ENCODE measurements at regions not wholly inside any gene's neighbourhood (a gene's known extent, or its start where the extent isn't known, plus 50 kb on each side); places are given as distances from the start of the nearest gene placed in this dataset.
"Not testable (repeated sequence)": the region's sequence is repeated elsewhere in the genome, so short reads cannot be mapped to it uniquely, and the experiment has no call there.

DNA sequence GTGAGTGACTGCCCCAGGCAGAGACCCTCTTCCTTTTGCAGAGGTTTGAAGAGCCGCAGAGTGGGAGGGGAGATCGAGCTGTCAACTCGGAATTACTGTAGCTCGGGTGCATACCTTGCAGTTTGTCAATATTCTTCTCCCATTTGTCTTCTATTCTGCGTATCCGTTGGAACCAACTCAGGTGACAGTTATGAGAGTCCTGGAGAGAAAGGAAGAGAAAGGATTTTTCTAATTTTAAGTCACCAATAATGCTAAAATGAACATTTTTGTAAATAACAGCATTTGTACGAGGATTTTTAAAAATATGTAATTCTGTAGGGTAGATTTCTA is 1393.4 kb downstream of the CDH12 start:
- not testable (repeated sequence) for H3K9me3 Mint-ChIP-seq; DNase-seq; H3K27me3 Mint-ChIP-seq; H3K4me1 Mint-ChIP-seq (ENCODE audit: low read depth in 2 of 2)
- Mint-ChIP-seq H3K27ac (peak overlapping the region; percentile 87 to 90), H3K4me3 (peak overlapping the region; percentile 90 to 96), H3K36me3 (ENCODE audit: insufficient read depth) (peaks cover 35% of the 10 kb centered on the region)
- peak; percentile 23 for ATAC-seq (replicated peaks)

DNA sequence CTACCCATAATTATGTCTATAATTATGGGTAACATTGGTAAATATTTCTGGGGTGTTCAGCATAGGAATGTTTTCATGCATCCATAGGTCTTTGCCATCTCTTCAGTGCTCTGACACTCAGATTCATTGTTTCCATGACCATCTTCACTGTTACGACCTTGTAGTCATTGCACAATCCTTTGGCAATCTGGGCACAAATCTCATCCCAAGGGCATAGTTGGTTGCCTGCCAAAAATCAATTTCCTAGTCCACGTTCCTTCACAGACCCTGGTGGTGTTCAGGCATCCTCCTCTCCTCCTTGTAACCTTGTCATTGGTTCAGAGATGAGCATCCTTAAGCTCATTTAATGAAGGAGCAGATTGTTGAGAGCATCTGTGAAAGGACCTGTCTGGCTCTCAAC is 1400.7 kb downstream of the CDH12 start:
- H3K9me3 Mint-ChIP-seq: no peaks in the 10 kb centered on the region
- H3K4me1 Mint-ChIP-seq (ENCODE audit: low read depth in 2 of 2): no peaks in the 10 kb centered on the region
- no peak overlapping the region for H3K27ac Mint-ChIP-seq
- H3K27me3 Mint-ChIP-seq: peaks cover 24 to 37% of the 10 kb centered on the region in 2 donors
- DNase-seq: no peak
- no peaks in the 10 kb centered on the region for H3K36me3 Mint-ChIP-seq (ENCODE audit: insufficient read depth)
- no peak for ATAC-seq (replicated peaks)
- no peak overlapping the region for H3K4me3 Mint-ChIP-seq

GRCh38 chr5:21432646-21433045 is 1420.5 kb downstream of the CDH12 start:
- DNase-seq (no peak), ATAC-seq (replicated peaks) (no peak)
- Mint-ChIP-seq H3K36me3 (ENCODE audit: insufficient read depth) (no peaks in the 10 kb centered on the region), H3K4me1 (ENCODE audit: low read depth in 2 of 2) (no peaks in the 10 kb centered on the region), H3K4me3 (no peak overlapping the region), H3K27me3 (no peaks in the 10 kb centered on the region), H3K27ac (no peak overlapping the region), H3K9me3 (peaks cover 0 to 7% of the 10 kb centered on the region in 2 donors)

- no peaks in the 10 kb centered on the region for H3K4me1 Mint-ChIP-seq (ENCODE audit: low read depth in 2 of 2)
- H3K4me3 Mint-ChIP-seq: no peak overlapping the region
- ATAC-seq (replicated peaks) (no peak), DNase-seq (no peak)
- H3K27me3 Mint-ChIP-seq: no peaks in the 10 kb centered on the region
- H3K27ac Mint-ChIP-seq: no peak overlapping the region
- no peaks in the 10 kb centered on the region for H3K9me3 Mint-ChIP-seq
- H3K36me3 Mint-ChIP-seq (ENCODE audit: insufficient read depth): no peaks in the 10 kb centered on the region
Measured at GRCh38 chr5:21424907-21425306, 1428.2 kb downstream of the CDH12 start.

DNA sequence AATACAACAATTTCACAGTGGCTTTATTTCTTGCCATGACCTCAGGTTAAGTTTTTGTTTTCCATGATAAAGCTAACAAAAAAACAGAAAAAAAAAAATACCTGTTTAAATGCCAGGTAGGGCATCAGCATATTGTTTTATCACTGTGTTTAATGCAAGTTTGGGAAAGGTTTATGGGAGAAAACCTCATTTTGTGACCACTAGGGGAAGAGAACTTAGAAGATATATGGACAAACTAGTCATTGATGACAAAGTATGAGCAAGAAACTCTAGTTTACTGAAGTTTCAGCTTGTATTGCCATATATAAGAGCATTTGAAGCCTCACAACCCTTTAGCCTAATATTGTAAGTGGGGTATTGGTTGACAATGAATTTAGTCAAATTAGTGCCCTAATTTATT is 1431.4 kb upstream of the CDH18 start:
- no peak overlapping the region for H3K4me3 Mint-ChIP-seq
- ATAC-seq (replicated peaks) (no peak), DNase-seq (no peak)
- no peaks in the 10 kb centered on the region for H3K4me1 Mint-ChIP-seq (ENCODE audit: low read depth in 2 of 2)
- no peaks in the 10 kb centered on the region for H3K27me3 Mint-ChIP-seq
- peaks cover 3% of the 10 kb centered on the region for H3K36me3 Mint-ChIP-seq (ENCODE audit: insufficient read depth)
- no peak overlapping the region for H3K27ac Mint-ChIP-seq
- H3K9me3 Mint-ChIP-seq: no peaks in the 10 kb centered on the region

GRCh38 chr5:21402089-21402488 is 1414.1 kb upstream of the CDH18 start:
- not testable (repeated sequence) for H3K9me3 Mint-ChIP-seq; ATAC-seq (replicated peaks); H3K4me3 Mint-ChIP-seq; H3K36me3 Mint-ChIP-seq (ENCODE audit: insufficient read depth); H3K27ac Mint-ChIP-seq; H3K27me3 Mint-ChIP-seq; H3K4me1 Mint-ChIP-seq (ENCODE audit: low read depth in 2 of 2); DNase-seq

DNA sequence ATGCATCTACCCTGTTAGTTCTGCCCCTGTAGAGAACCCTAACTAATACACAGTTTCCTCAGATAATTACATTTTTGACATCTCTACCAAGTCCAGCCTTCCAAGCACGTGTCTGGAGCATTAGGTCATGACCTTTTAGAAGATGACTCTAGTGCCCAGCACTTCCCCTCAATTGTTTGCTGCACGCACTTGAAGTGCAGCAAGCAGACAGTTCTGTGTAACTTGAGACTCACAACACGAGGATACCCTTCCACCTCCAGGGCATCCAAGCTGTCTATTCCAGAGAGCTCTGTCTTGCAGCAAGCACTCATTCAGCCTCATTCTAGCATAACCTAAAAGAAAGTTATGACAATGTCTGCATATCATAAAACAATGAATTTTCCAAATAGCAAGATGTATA is 1410.5 kb upstream of the CDH18 start:
- Mint-ChIP-seq H3K9me3 (peaks cover 6 to 7% of the 10 kb centered on the region in 2 donors), H3K4me3 (no peak overlapping the region), H3K27ac (no peak overlapping the region), H3K4me1 (ENCODE audit: low read depth in 2 of 2) (no peaks in the 10 kb centered on the region), H3K27me3 (no peaks in the 10 kb centered on the region), H3K36me3 (ENCODE audit: insufficient read depth) (no peaks in the 10 kb centered on the region)
- DNase-seq (no peak), ATAC-seq (replicated peaks) (no peak)

DNA sequence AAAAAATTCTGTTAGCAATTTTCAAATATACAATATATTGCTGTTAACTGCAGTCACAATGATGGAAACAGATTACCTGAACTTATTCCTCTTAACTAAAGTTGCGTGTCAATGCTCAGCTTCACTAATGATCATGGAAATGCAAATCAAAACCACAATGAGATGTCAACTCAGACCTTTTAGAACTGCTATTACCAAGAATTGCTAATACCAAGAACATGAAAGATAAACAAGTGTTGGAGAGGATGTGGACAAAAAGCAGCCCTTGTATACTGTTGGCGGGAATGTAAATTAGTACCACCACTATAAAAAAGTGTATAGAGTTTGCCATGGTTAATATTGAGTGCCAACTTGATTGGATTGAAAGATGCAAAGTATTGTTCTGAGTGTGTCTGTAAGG is 1409.7 kb upstream of the CDH18 start:
- Mint-ChIP-seq H3K4me3 (no peak overlapping the region), H3K27ac (no peak overlapping the region), H3K4me1 (ENCODE audit: low read depth in 2 of 2) (no peaks in the 10 kb centered on the region), H3K27me3 (no peaks in the 10 kb centered on the region), H3K9me3 (peaks cover 7 to 9% of the 10 kb centered on the region in 2 donors), H3K36me3 (ENCODE audit: insufficient read depth) (no peaks in the 10 kb centered on the region)
- DNase-seq: no peak
- ATAC-seq (replicated peaks): no peak

GRCh38 chr5:21391506-21391905 is 1403.5 kb upstream of the CDH18 start:
- ATAC-seq (replicated peaks) (no peak), DNase-seq (no peak)
- H3K4me1 Mint-ChIP-seq (ENCODE audit: low read depth in 2 of 2): no peaks in the 10 kb centered on the region
- H3K4me3 Mint-ChIP-seq: no peak overlapping the region
- H3K27me3 Mint-ChIP-seq: no peaks in the 10 kb centered on the region
- peaks cover 3 to 15% of the 10 kb centered on the region in 2 donors for H3K9me3 Mint-ChIP-seq
- H3K27ac Mint-ChIP-seq: no peak overlapping the region
- no peaks in the 10 kb centered on the region for H3K36me3 Mint-ChIP-seq (ENCODE audit: insufficient read depth)

DNA sequence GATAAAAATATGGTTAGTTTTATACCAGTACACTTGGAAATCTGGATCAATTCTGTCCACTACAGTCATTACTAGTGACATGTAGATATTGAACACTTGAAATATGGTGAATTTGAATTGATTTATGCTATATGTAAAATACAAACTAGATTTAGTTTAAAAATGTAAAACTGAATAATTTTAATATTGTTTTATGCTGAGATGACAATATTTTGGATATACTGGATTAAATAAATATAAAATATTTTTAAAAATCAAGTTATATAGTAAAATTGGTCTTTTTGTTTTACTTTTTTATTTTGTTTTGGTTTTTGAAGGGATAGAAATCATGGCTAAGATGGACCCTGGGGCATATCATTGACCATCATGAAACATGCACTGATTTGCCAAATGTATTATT is 1372.8 kb upstream of the CDH18 start:
- not testable (repeated sequence) for H3K9me3 Mint-ChIP-seq; H3K36me3 Mint-ChIP-seq (ENCODE audit: insufficient read depth); H3K27ac Mint-ChIP-seq; H3K4me3 Mint-ChIP-seq; ATAC-seq (replicated peaks); H3K4me1 Mint-ChIP-seq (ENCODE audit: low read depth in 2 of 2); H3K27me3 Mint-ChIP-seq; DNase-seq

- peak in 1 of 3 experiments; percentile 1 for DNase-seq
- H3K4me3 Mint-ChIP-seq: peak overlapping the region in 1 of 2 donors; percentile 35
- H3K9me3 Mint-ChIP-seq; H3K27ac Mint-ChIP-seq; H3K4me1 Mint-ChIP-seq (ENCODE audit: low read depth in 2 of 2); ATAC-seq (replicated peaks); H3K36me3 Mint-ChIP-seq (ENCODE audit: insufficient read depth); H3K27me3 Mint-ChIP-seq: not testable (repeated sequence)
Measured at GRCh38 chr5:21341948-21342261, 1353.9 kb upstream of the CDH18 start.

- H3K9me3 Mint-ChIP-seq; H3K4me1 Mint-ChIP-seq (ENCODE audit: low read depth in 2 of 2); H3K36me3 Mint-ChIP-seq (ENCODE audit: insufficient read depth); H3K27ac Mint-ChIP-seq; ATAC-seq (replicated peaks); H3K27me3 Mint-ChIP-seq; DNase-seq: not testable (repeated sequence)
- peak overlapping the region in 1 of 2 donors; percentile 35 for H3K4me3 Mint-ChIP-seq
Measured at GRCh38 chr5:21341203-21341947, 1353.4 kb upstream of the CDH18 start.

DNA sequence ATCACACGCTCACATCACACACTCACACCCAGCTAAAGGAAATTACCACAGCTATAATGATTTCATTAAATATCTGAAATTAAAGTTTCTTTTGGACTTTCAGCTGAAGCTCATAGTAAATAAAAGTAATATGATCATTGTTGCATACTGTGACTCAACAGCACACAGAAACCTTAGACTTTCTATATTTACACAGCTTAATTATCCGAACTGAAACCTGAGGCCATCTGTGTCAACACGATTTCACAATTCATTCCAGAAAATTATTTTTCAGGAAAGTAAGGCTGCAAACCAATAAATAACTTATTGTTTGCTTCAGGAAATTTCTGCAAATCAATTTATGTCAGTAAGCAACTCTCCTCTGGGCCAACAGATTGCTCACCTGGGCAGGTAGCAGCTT is 1352.2 kb upstream of the CDH18 start:
- not testable (repeated sequence) for H3K27me3 Mint-ChIP-seq; H3K4me3 Mint-ChIP-seq; H3K4me1 Mint-ChIP-seq (ENCODE audit: low read depth in 2 of 2); ATAC-seq (replicated peaks); H3K36me3 Mint-ChIP-seq (ENCODE audit: insufficient read depth); H3K9me3 Mint-ChIP-seq; H3K27ac Mint-ChIP-seq; DNase-seq

DNA sequence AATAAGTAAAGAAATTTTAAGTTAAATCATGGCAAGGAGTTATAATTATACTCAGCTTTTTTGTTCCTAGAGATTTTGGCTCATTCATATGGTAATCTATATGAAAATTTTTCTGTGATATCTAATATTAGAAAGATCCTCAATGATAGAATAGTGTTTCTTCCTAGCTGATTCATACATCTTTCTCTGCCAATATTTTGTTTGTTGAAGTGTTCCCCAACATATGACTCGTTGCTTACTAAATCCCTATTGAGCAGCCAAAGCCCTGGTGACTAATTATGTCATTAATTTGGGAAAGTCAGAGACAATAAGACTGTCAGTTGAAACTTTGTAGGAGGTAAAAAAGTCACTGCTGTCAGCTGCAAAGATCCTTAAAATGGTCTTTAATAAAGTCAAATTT is 1348.5 kb upstream of the CDH18 start:
- H3K27me3 Mint-ChIP-seq; H3K4me3 Mint-ChIP-seq; H3K4me1 Mint-ChIP-seq (ENCODE audit: low read depth in 2 of 2); H3K36me3 Mint-ChIP-seq (ENCODE audit: insufficient read depth); H3K9me3 Mint-ChIP-seq; ATAC-seq (replicated peaks); DNase-seq; H3K27ac Mint-ChIP-seq: not testable (repeated sequence)

DNA sequence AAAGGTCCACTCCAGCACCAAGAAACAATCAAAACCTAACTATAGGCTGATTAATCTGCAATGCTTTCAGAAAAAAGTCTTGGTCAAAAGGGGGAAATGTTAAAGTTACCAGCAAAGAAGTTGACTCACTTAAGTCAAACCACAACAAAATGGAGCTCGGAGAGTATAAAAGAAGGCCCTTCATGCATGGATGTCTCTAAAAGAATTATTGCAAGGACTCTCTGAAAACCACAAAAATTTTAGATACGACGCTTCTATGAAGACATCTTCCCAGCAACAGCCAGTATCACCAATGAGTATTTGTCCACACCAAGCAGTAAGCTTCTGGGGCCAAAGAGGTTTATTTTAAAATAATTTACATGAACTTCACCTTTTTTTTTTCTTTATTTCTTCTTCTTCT is 1327.4 kb upstream of the CDH18 start:
- not testable (repeated sequence) for DNase-seq; H3K9me3 Mint-ChIP-seq; H3K27ac Mint-ChIP-seq; ATAC-seq (replicated peaks); H3K27me3 Mint-ChIP-seq; H3K4me1 Mint-ChIP-seq (ENCODE audit: low read depth in 2 of 2); H3K36me3 Mint-ChIP-seq (ENCODE audit: insufficient read depth); H3K4me3 Mint-ChIP-seq

Measured in effector memory CD8-positive, alpha-beta T cell (primary cell).